ENCODE measurements at regions not wholly inside any gene's neighbourhood (a gene's known extent, or its start where the extent isn't known, plus 50 kb on each side); places are given as distances from the start of the nearest gene placed in this dataset.
A peak's percentile ranks its signal among the peaks of the same experiment; 100 is the strongest.
"Not testable (repeated sequence)": the region's sequence is repeated elsewhere in the genome, so short reads cannot be mapped to it uniquely, and the experiment has no call there.

GRCh38 chr17:62322313-62322712 is 58.0 kb upstream of the EFCAB3 start:
- DNase-seq = no peak

GRCh38 chr17:62321451-62321850 is 58.9 kb upstream of the EFCAB3 start:
- DNase-seq = no peak

- DNase-seq = no peak
Observed at GRCh38 chr17:62319846-62320245, 60.5 kb upstream of the EFCAB3 start.

- DNase-seq = no peak
Observed at GRCh38 chr17:62309396-62309795, 71.0 kb upstream of the EFCAB3 start.

DNA sequence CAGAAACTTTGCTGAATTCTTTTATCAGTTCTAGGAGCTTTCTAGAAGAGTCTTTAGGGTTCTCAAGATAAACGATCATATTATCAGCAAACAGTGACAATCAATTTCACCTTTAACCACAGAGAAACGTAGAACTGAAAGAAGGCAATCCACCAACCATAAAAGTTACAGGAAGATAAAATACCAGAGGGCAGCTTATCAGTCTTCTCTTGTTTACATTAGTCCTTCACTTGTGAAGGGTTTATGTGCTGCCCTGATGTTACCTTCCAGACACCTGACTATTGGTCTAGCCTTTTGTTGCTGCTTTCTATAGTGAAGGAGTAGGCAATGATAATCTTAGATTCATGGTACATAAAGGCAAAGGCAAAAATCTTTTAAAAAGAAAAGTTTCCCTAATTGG is 73.2 kb upstream of the EFCAB3 start:
- no peak for DNase-seq

GRCh38 chr17:62303476-62303875 is 76.9 kb upstream of the EFCAB3 start:
- DNase-seq = no peak

GRCh38 chr17:62300697-62301096 is 79.7 kb upstream of the EFCAB3 start:
- DNase-seq = no peak

DNA sequence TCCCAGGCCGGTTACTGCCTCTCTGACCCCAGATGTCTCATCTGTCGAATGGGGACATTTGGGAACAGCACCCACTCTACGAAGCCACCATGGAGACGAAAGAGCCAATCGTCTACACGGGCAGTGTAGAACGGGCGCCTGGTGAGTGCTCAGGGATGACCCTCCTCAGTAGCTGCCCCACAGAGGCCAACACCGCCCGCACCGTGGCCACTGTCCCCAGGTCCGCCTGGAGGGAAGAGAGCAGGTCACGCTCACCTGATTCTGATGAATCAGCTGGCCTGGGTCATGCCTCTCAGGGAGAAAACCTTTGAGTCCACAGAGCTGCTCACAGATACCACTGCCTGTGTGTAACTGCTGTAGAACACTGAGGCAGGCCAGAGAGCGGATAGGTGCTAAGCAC is 105.1 kb upstream of the EFCAB3 start:
- not testable (repeated sequence) for DNase-seq

DNA sequence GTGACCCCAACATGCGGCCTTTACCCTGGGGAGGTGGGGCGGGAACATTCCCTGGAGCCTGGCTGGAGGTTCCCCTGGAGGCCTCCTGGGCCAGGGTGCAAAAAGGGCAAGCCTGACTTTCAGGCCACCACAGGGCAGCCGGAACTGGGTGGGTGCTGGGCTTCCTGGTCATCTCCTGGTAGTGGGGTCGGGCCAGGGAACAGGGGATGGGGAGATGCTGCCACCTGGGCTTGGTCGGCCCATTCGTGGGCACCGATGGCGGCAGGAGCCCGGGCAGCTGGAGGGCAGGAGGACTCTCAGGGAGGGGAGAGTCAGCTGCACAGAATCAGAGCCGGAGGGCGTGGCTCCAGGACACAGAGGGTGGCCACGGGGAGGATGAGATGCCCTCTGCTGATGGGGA is 112.0 kb upstream of the EFCAB3 start:
- not testable (repeated sequence) for DNase-seq

DNA sequence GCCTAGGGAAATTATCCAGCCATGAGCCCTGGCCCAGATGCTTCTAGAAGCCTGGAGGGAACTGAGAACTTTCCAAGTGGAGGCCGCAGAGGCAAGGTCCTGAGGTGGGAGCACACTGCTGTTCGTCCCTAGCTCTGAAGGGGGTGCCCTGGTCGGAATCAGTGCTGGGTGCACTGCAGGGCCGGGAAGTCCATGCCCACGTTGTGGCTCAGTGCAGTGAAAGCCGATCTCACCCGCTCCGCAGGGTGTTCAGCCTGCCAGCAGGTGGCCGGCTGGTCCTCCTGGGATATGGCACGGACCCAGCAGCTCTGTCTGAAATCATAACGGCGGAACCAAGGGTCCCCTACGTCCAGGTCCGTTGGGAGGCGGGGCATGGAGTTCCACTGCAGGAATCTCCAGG is 115.4 kb upstream of the EFCAB3 start:
- DNase-seq = not testable (repeated sequence)

- DNase-seq = not testable (repeated sequence)
Observed at GRCh38 chr17:62255791-62256190, 124.6 kb upstream of the EFCAB3 start.

DNA sequence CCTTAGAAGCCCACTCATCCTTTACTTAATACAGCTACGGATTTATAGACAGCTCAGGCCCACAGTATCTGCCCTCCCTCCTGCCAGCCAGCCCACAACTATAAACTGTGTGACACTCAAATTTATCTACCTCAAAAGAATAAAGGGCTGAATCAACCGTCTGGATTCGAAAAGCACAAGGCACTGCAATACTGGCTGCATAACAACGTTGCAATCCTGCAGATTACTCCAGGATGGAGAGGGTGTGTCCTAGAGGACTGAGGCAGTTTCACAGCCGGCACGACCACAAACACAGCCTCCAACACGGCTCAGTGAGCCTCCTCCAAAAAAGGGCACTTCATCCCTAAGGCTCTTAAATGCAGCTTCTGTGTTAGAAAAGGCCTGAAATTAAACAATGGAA is 138.3 kb upstream of the EFCAB3 start:
- DNase-seq = not testable (repeated sequence)

- not testable (repeated sequence) for DNase-seq
Observed at GRCh38 chr17:62239569-62239968, 140.8 kb upstream of the EFCAB3 start.

DNA sequence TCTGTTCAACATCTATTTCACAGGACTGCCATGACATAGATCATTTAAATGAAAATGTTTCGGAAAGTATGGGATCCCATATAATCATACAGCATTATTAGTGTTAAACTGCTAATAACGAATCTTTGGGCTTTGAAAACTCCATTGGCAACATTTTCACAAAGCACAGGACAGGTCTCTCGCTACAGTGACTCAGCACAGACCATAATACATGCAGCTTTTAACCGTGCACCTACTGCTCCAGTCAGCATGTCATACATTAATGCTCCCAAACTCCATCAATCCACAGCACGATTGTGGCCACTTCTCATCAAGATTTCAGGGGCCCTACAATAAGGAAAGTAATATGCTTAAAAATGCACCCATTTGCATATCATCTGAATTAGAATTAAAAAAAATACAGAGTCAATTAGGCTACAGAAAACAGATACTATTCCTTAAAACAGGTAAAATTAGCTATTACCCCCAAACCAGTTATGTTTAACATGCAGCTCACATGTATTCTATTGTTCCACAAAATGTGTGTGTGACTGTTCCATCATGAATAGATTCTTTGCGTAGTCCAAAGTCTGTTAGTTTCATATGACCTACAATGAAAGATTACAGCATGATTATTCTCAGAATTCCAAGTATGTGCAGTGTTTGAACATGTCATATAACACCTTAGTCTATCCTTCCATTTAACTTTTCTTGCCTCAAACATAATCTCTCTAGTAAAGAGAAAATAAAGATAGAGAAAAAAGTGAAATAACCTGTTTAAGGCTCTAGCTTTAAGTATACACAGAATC is 141.6 kb upstream of the EFCAB3 start:
- not testable (repeated sequence) for DNase-seq

DNA sequence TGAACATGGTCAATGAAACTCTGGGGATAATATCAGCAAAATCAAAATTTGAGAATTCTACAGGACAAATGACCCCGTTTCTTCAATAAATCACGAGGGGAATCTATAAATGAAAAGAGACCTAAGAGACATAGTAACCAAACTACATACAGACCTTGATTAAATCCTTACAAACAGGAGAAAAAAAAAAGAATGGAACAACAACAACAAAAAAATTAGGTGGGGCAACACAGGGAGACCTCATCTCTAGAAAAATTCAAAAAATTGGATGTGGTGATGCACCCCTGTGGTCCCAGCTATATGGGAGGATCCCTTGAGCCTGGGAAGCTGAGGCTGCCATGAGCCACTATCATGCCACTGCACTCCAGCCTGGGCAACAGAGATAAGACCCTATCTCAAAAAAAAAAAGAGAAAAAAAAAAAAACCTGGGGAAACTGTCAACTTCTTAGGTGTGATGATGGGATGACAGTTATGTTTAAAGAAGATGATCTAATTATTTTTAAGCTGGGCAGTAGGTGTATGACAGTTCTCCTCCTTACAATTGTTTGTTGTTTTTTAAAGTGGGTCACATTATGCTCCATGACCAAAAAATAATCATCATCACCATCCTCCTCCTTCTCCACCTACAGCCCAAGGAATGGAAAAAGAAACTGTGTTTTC is 146.4 kb upstream of the EFCAB3 start:
- DNase-seq = not testable (repeated sequence)

DNA sequence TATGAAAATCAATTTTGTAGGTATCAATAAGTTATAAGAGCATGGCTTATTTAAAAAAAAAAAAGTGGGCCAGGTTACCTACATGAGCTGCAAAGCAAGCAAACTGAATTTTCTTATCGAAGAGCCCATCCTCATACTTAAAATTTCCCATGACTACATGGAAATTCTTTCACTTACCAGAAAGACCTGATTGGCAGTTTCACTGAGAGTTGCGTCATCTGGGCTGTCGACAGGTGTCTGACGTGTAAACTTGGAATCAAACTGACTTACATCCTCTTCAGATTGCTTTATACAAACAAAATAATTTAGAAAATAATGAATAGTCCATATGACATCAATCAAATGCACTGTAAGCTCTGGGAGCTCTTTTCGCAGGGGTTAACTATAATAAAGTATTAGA is 149.1 kb upstream of the EFCAB3 start:
- DNase-seq = not testable (repeated sequence)

DNA sequence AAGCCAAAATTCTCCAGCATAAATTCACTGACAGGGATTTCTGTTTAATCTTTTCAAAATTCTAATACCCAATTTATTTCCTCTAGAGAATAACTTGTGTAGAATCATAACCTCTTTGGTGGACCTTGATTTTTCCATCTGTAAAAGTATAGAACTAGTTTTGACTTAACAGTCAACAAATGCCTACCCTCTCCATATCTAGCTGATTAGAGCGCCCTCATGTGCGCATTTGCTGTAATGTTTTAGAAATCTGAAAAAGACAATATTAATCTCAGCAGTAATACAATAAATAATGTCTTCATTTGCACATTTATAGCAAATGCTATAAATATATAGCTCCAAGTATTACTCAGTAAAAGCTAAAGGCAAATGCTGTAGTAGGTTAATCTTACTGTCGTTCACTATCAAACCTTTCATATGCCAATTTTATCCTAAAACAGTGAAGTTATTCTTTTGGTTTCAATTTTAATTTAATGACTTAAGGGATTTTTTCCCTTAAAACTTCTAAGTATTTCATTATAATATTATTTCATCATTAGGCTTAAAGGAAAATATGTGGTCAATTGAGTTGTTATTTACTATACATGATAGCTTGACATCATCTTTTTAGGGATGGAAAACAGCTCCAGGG is 153.6 kb upstream of the EFCAB3 start:
- not testable (repeated sequence) for DNase-seq

DNA sequence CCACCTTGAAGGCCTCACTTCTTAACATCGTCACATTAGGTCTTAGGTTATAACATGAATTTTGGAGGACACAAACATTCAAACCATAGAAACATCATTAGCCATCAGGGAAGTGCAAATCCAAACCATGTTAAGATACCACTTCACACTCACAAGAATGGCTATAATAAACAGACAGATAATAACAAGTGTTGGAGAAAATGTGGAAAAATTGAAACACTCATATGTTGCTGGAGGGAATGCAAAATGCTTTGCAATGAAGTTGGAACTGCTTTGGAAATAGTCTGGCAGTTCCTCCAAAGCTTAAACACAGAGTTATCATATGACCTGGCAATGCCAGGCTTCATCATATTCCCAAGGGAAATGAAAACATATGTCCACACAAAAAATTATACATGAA is 156.8 kb upstream of the EFCAB3 start:
- not testable (repeated sequence) for DNase-seq

GRCh38 chr17:62219221-62219899 is 154.3 kb upstream of the MED13 start:
- DNase-seq = no peak

GRCh38 chr17:62216847-62217246 is 151.8 kb upstream of the MED13 start:
- DNase-seq = no peak

- DNase-seq = not testable (repeated sequence)
Observed at GRCh38 chr17:62215891-62216290, 150.8 kb upstream of the MED13 start.

DNA sequence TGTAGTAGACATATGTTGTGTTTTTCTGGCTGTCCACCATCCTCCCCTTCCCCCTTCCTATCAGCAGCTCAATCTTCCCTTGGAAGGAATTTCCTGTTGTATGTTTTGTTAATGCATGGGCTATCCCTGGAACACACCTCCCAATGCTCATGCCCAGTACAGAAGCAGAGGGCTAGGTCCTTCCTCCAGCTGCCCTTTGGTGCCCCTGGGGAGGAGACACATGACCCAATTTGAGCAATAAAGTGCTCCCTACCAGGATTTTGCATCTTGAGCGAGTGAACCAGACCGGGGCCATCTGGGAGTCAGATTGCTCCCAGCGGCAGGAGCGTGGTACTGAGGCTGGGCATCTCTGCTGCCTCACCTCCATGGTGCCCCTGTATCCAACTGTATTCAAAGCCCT is 141.5 kb upstream of the MED13 start:
- peak; percentile 30 for DNase-seq

DNA sequence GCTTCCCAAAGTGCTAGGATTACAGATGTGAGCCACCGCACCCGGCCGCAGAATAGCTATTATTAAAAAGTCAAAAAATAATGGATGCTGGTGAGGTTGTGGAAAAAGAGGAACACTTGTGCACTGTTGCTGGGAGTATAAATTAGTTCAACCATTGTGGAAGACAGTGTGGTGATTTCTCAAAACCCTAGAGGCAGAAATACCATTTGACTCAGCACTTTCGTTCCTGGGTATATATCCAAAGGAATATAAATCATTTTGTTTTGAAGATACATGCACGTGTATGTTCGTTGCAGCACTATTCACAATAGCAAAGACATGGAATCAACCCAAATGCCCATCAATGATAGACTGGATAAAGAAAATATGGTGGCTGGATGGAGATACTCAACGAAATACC is 132.1 kb upstream of the MED13 start:
- DNase-seq = not testable (repeated sequence)

Measured in DMS 273 treated with DMSO at 0.1 percent for 48 hours (cell line).